SK-N-SH (cell line): ENCODE measurements at regions not wholly inside any gene's neighbourhood (a gene's known extent, or its start where the extent isn't known, plus 50 kb on each side); places are given as distances from the start of the nearest gene placed in this dataset.

ENCODE experiments used
- CTCF ChIA-PET: fragments of 300-600, 350-600 bp; formaldehyde crosslinking; extraction: SDS; loops from one replicate; lab custom pipeline; 2021; lab: Yijun Ruan, JAX
- POLR2A ChIA-PET: fragments of 350-600 bp; sonication (Branson Sonifier 250); formaldehyde crosslinking; extraction: SDS; loops from one replicate; lab custom pipeline; 2020; ENCODE audit warnings: antibody characterized with exemption, inconsistent platforms; lab: Yijun Ruan, JAX
- DNase-seq: peaks from one replicate; pipeline ENCODE4 v3.0.0; 2012
- H2AFZ ChIP-seq: fragments of 200-600 bp; sonication (generic); 2 replicates; pipeline ENCODE4 v1.8.1; 2016; ENCODE audit warnings: antibody characterized with exemption, mild to moderate bottlenecking, low read depth
- H3F3A ChIP-seq: fragments of 200-600 bp; sonication (generic); replicated peaks from 2 replicates; pipeline ENCODE3; 2016; ENCODE audit warnings: antibody characterized with exemption, mild to moderate bottlenecking; ENCODE audit not compliant: insufficient read depth
- H3K27ac ChIP-seq, 2 experiments: fragments of 200-500 bp in 1 of 2; fragments of 200-600 bp in 1 of 2; sonication (Bioruptor generic) in 1 of 2; sonication (generic), shearing (Covaris generic) in 1 of 2; 2 replicates each; pipeline versions ENCODE4 v1.5.1 to v1.6.1; 2014 to 2016; ENCODE audit warnings: low read depth in 2 of 2, inconsistent platforms in 1 of 2, low read length in 1 of 2, mild to moderate bottlenecking in 1 of 2, mixed read lengths in 1 of 2
- H3K27me3 ChIP-seq: fragments of 200-600 bp; sonication (generic), shearing (Covaris generic); 2 replicates; pipeline ENCODE4 v1.6.1; 2016; ENCODE audit warnings: mixed run types; ENCODE audit not compliant: insufficient read depth
- H3K36me3 ChIP-seq, 2 experiments: fragments of 200-500 bp in 1 of 2; fragments of 200-600 bp in 1 of 2; sonication (Bioruptor generic) in 1 of 2; sonication (generic) in 1 of 2; replicated peaks in 1 of 2; 2 replicates each; pipeline versions ENCODE3 to v1.5.1; 2014 to 2016; ENCODE audit warnings: low read length in 1 of 2, mild to moderate bottlenecking in 1 of 2; ENCODE audit not compliant: insufficient read depth in 2 of 2, control insufficient read depth in 1 of 2
- H3K4me1 ChIP-seq, 2 experiments: fragments of 200-500 bp in 1 of 2; fragments of 200-600 bp in 1 of 2; sonication (Bioruptor generic) in 1 of 2; sonication (generic), shearing (Covaris generic) in 1 of 2; 2 replicates each; pipeline versions ENCODE4 v1.5.1 to v1.6.1; 2014 to 2016; ENCODE audit warnings: low read depth in 1 of 2, low read length in 1 of 2, mixed run types in 1 of 2; ENCODE audit not compliant: insufficient read depth in 2 of 2, control insufficient read depth in 1 of 2
- H3K4me2 ChIP-seq: fragments of 200-600 bp; sonication (generic), shearing (Covaris generic); 2 replicates; pipeline ENCODE4 v1.6.1; 2017; ENCODE audit warnings: mixed run types
- H3K4me3 ChIP-seq, 2 experiments: fragments of 200-500 bp in 1 of 2; fragments of 200-600 bp in 1 of 2; sonication (Bioruptor generic) in 1 of 2; sonication (generic), shearing (Covaris generic) in 1 of 2; 2 replicates each; pipeline versions ENCODE4 v1.5.1 to v1.8.1; 2014 to 2016; ENCODE audit warnings: low read depth in 2 of 2, inconsistent platforms in 1 of 2, low read length in 1 of 2, mild to moderate bottlenecking in 1 of 2, mixed read lengths in 1 of 2, moderate library complexity in 1 of 2
- H3K79me2 ChIP-seq: fragments of 200-600 bp; sonication (generic); 2 replicates; pipeline ENCODE4 v1.8.1; 2017; ENCODE audit warnings: mild to moderate bottlenecking; ENCODE audit not compliant: insufficient read depth
- H3K9ac ChIP-seq: fragments of 200-600 bp; sonication (generic); 2 replicates; pipeline ENCODE4 v1.6.1; 2017; ENCODE audit warnings: mixed run types
- H3K9me2 ChIP-seq: fragments of 200-600 bp; sonication (generic); 2 replicates; pipeline ENCODE4 v1.6.1; 2017; ENCODE audit warnings: mixed run types
- H3K9me3 ChIP-seq: fragments of 200-600 bp; sonication (generic); 2 replicates; pipeline ENCODE4 v1.6.1; 2017; ENCODE audit warnings: mixed run types, mild to moderate bottlenecking, moderate library complexity
- H4K20me1 ChIP-seq: fragments of 200-600 bp; sonication (generic); 2 replicates; pipeline ENCODE4 v1.6.1; 2017; ENCODE audit warnings: mild to moderate bottlenecking, mixed run types; ENCODE audit not compliant: insufficient read depth
- CHD2 ChIP-seq: fragments of 150-350 bp; IDR thresholded peaks from 2 replicates; pipeline ENCODE4 v1.6.1; 2018; ENCODE audit warnings: low read length; ENCODE audit not compliant: partially characterized antibody
- EZH2phosphoT487 ChIP-seq: fragments of 200-600 bp; sonication (generic); IDR thresholded peaks from 2 replicates; pipeline ENCODE4 v1.6.1; 2017; ENCODE audit warnings: low read depth, mixed run types, mild to moderate bottlenecking, antibody characterized with exemption, moderate library complexity, borderline replicate concordance
- FOXM1 ChIP-seq: IDR thresholded peaks from 2 replicates; pipeline ENCODE4 v1.4.0; 2012; ENCODE audit warnings: low read depth, mild to moderate bottlenecking
- GABPA ChIP-seq: IDR thresholded peaks from 2 replicates; pipeline ENCODE4 v1.4.0; 2012; ENCODE audit warnings: low read depth, mild to moderate bottlenecking
- GATA2 ChIP-seq: sonication (generic); formaldehyde crosslinking; IDR thresholded peaks from 2 replicates; pipeline ENCODE4 v1.5.0; 2020; ENCODE audit warnings: mild to moderate bottlenecking, missing genetic modification reagents
- JUND ChIP-seq: IDR thresholded peaks from 2 replicates; pipeline ENCODE4 v1.4.0; 2012
- NFIC ChIP-seq: IDR thresholded peaks from 2 replicates; pipeline ENCODE4 v1.4.0; 2012; ENCODE audit warnings: borderline replicate concordance
- NRF1 ChIP-seq: IDR thresholded peaks from 2 replicates; pipeline ENCODE4 v1.6.1; 2012; ENCODE audit warnings: low read depth, mild to moderate bottlenecking, low read length
- POLR2AphosphoS5 ChIP-seq: IDR thresholded peaks from 2 replicates; pipeline ENCODE4 v1.6.1; 2012; ENCODE audit warnings: low read depth, low read length
- RAD21 ChIP-seq: IDR thresholded peaks from 2 replicates; pipeline ENCODE4 v1.6.1; 2012; ENCODE audit warnings: mild to moderate bottlenecking, low read length
- SMC3 ChIP-seq: IDR thresholded peaks from 2 replicates; pipeline ENCODE4 v1.6.1; 2012; ENCODE audit warnings: low read depth, low read length, improper control_type of control experiment
- TEAD4 ChIP-seq: IDR thresholded peaks from 2 replicates; pipeline ENCODE4 v1.4.0; 2012; ENCODE audit warnings: mild to moderate bottlenecking, borderline replicate concordance; ENCODE audit not compliant: insufficient read depth
- WGBS: methylation state at CpG from one replicate; pipeline ENCODE4 v1.1.6; 2017; ENCODE audit warnings: low lambda C conversion rate; 5-methylcytosine and 5-hydroxymethylcytosine counted together
- TF ChIP-seq, protein P1 (sequence below): IDR thresholded peaks from 2 replicates; pipeline ENCODE4 v1.6.1; 2012; ENCODE audit warnings: mild to moderate bottlenecking, low read depth, low read length, moderate library complexity
- TF ChIP-seq, protein P2 (sequence below): fragments of 150-350 bp; IDR thresholded peaks from 2 replicates; pipeline ENCODE4 v1.6.1; 2016; ENCODE audit warnings: mild to moderate bottlenecking, low read depth, low read length
- TF ChIP-seq, protein P3 (sequence below): fragments of 150-350 bp; IDR thresholded peaks from 2 replicates; pipeline ENCODE4 v1.6.1; 2017; ENCODE audit warnings: antibody characterized with exemption, low read length, low read depth, borderline replicate concordance

GRCh38 chr16:80356365-80356764, 184.4 kb upstream of the DYNLRB2 start:
- H3K4me3 ChIP-seq: no peak overlapping the region
- TF ChIP-seq, protein P1, sequence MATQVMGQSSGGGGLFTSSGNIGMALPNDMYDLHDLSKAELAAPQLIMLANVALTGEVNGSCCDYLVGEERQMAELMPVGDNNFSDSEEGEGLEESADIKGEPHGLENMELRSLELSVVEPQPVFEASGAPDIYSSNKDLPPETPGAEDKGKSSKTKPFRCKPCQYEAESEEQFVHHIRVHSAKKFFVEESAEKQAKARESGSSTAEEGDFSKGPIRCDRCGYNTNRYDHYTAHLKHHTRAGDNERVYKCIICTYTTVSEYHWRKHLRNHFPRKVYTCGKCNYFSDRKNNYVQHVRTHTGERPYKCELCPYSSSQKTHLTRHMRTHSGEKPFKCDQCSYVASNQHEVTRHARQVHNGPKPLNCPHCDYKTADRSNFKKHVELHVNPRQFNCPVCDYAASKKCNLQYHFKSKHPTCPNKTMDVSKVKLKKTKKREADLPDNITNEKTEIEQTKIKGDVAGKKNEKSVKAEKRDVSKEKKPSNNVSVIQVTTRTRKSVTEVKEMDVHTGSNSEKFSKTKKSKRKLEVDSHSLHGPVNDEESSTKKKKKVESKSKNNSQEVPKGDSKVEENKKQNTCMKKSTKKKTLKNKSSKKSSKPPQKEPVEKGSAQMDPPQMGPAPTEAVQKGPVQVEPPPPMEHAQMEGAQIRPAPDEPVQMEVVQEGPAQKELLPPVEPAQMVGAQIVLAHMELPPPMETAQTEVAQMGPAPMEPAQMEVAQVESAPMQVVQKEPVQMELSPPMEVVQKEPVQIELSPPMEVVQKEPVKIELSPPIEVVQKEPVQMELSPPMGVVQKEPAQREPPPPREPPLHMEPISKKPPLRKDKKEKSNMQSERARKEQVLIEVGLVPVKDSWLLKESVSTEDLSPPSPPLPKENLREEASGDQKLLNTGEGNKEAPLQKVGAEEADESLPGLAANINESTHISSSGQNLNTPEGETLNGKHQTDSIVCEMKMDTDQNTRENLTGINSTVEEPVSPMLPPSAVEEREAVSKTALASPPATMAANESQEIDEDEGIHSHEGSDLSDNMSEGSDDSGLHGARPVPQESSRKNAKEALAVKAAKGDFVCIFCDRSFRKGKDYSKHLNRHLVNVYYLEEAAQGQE: no peak
- TF ChIP-seq GABPA (no peak), POLR2AphosphoS5 (no peak), GATA2 (CRISPR knock-in tag) (no peak), RAD21 (no peak), EZH2phosphoT487 (no peak), FOXM1 (no peak)
- TF ChIP-seq, protein P2, sequence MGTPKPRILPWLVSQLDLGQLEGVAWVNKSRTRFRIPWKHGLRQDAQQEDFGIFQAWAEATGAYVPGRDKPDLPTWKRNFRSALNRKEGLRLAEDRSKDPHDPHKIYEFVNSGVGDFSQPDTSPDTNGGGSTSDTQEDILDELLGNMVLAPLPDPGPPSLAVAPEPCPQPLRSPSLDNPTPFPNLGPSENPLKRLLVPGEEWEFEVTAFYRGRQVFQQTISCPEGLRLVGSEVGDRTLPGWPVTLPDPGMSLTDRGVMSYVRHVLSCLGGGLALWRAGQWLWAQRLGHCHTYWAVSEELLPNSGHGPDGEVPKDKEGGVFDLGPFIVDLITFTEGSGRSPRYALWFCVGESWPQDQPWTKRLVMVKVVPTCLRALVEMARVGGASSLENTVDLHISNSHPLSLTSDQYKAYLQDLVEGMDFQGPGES: no peak
- TF ChIP-seq, protein P3, sequence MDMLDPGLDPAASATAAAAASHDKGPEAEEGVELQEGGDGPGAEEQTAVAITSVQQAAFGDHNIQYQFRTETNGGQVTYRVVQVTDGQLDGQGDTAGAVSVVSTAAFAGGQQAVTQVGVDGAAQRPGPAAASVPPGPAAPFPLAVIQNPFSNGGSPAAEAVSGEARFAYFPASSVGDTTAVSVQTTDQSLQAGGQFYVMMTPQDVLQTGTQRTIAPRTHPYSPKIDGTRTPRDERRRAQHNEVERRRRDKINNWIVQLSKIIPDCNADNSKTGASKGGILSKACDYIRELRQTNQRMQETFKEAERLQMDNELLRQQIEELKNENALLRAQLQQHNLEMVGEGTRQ: no peak
- no peak for DNase-seq
- WGBS: 55% methylated on average over 9 of the region's 9 CpGs
- no peaks in the 10 kb centered on the region for H3K79me2 ChIP-seq
- no peaks in the 10 kb centered on the region; the same call in 1 of the 2 replicates for H3K9me3 ChIP-seq
- ChIA-PET POLR2A (no interaction called here), CTCF (no interaction called here)
- H3K4me2 ChIP-seq: no peak overlapping the region
- H3K27ac ChIP-seq: no peak overlapping the region
- H3K9me2 ChIP-seq: no peaks in the 10 kb centered on the region
- no peaks in the 10 kb centered on the region for H3K4me1 ChIP-seq
- no peaks in the 10 kb centered on the region for H3K36me3 ChIP-seq
- no peak overlapping the region for H3K9ac ChIP-seq
- H2AFZ ChIP-seq: no peak overlapping the region
- no peaks in the 10 kb centered on the region for H4K20me1 ChIP-seq
- no peaks in the 10 kb centered on the region for H3F3A ChIP-seq
- no peaks in the 10 kb centered on the region for H3K27me3 ChIP-seq

GRCh38 chr16:80355335-80355734, 185.5 kb upstream of the DYNLRB2 start:
- DNase-seq: no peak
- Histone ChIP-seq H3K27ac (no peak overlapping the region), H3K9me2 (no peaks in the 10 kb centered on the region), H3K79me2 (no peaks in the 10 kb centered on the region), H3K27me3 (no peaks in the 10 kb centered on the region), H2AFZ (no peak overlapping the region), H3K4me3 (no peak overlapping the region), H3K4me2 (no peak overlapping the region), H3K9ac (no peak overlapping the region), H3K9me3 (no peaks in the 10 kb centered on the region; the same call in 1 of the 2 replicates), H3F3A (no peaks in the 10 kb centered on the region), H4K20me1 (no peaks in the 10 kb centered on the region), H3K4me1 (no peaks in the 10 kb centered on the region), H3K36me3 (no peaks in the 10 kb centered on the region)
- POLR2A ChIA-PET: no interaction called here
- TF ChIP-seq NRF1 (no peak), SMC3 (no peak), CHD2 (no peak), NFIC (no peak), JUND (no peak), TEAD4 (no peak), POLR2AphosphoS5 (no peak), FOXM1 (no peak)
- TF ChIP-seq, protein P2: no peak
- CTCF ChIA-PET: no interaction called here
- 28% methylated on average over 1 of the region's 1 CpG for WGBS
